SU-DHL-6 (cell line): ENCODE measurements at regions not wholly inside any gene's neighbourhood (a gene's known extent, or its start where the extent isn't known, plus 50 kb on each side); places are given as distances from the start of the nearest gene placed in this dataset.

ENCODE experiments used
- H2AFZ ChIP-seq: fragments of 200-600 bp; sonication (generic); 2 replicates; pipeline ENCODE4 v1.6.1; 2014; ENCODE audit warnings: low read depth, mild to moderate bottlenecking, moderate library complexity, mixed read lengths, antibody characterized with exemption, low read length; ENCODE audit not compliant: severe bottlenecking
- H3F3A ChIP-seq: fragments of 200-600 bp; shearing (Covaris generic); 2 replicates; pipeline ENCODE4 v1.6.0; 2016; ENCODE audit warnings: antibody characterized with exemption, mild to moderate bottlenecking; ENCODE audit not compliant: insufficient read depth
- H3K27ac ChIP-seq: fragments of 200-600 bp; sonication (generic); 2 replicates; pipeline ENCODE4 v1.5.1; 2016; ENCODE audit warnings: low read depth, mild to moderate bottlenecking, low read length, moderate library complexity, mixed read lengths
- H3K27me3 ChIP-seq: fragments of 200-600 bp; sonication (generic), shearing (Covaris generic); 2 replicates; pipeline ENCODE4 v1.6.0; 2014; ENCODE audit warnings: mild to moderate bottlenecking, low read length
- H3K36me3 ChIP-seq: fragments of 200-600 bp; sonication (generic); 2 replicates; pipeline ENCODE4 v1.6.1; 2014; ENCODE audit warnings: mild to moderate bottlenecking, low read length, mixed read lengths
- H3K4me2 ChIP-seq: fragments of 300-600, 200-600 bp; shearing (Covaris generic), sonication (generic); 2 replicates; pipeline ENCODE4 v1.6.0; 2014; ENCODE audit warnings: low read length, low read depth, mild to moderate bottlenecking; ENCODE audit not compliant: poor library complexity, severe bottlenecking
- H3K4me3 ChIP-seq: fragments of 200-600 bp; sonication (generic); 2 replicates; pipeline ENCODE4 v1.5.1; 2014; ENCODE audit warnings: antibody characterized with exemption, low read length, mild to moderate bottlenecking, mixed read lengths; ENCODE audit not compliant: insufficient read depth, poor library complexity, severe bottlenecking
- H3K79me2 ChIP-seq: fragments of 200-600 bp; sonication (generic); 2 replicates; pipeline ENCODE4 v1.6.1; 2014; ENCODE audit warnings: mild to moderate bottlenecking, low read length, moderate library complexity; ENCODE audit not compliant: insufficient read depth
- H3K9ac ChIP-seq: fragments of 200-600 bp; sonication (generic); 2 replicates; pipeline ENCODE4 v1.7.0; 2014; ENCODE audit warnings: mild to moderate bottlenecking, low read length
- H3K9me2 ChIP-seq: fragments of 200-600 bp; sonication (generic); replicated peaks from 2 replicates; pipeline ENCODE4 v1.6.1; 2014; ENCODE audit warnings: low read length; ENCODE audit not compliant: insufficient read depth
- H3K9me3 ChIP-seq: fragments of 200-600 bp; sonication (generic); 2 replicates; pipeline ENCODE4 v1.6.1; 2014; ENCODE audit warnings: low read length, mixed read lengths; ENCODE audit not compliant: insufficient read depth
- H4K20me1 ChIP-seq: fragments of 200-600 bp; sonication (generic); 2 replicates; pipeline ENCODE4 v1.6.1; 2014; ENCODE audit warnings: low read depth, mild to moderate bottlenecking, antibody characterized with exemption, low read length, moderate library complexity, mixed read lengths
- CTCF ChIP-seq: fragments of 200-600 bp; sonication (generic); IDR thresholded peaks from one replicate; pipeline ENCODE4 v1.5.1; 2017; ENCODE audit warnings: antibody characterized with exemption, mild to moderate bottlenecking, low read length, moderate library complexity; ENCODE audit not compliant: insufficient read depth, poor library complexity, severe bottlenecking
- EZH2phosphoT487 ChIP-seq: fragments of 200-600 bp; sonication (generic), shearing (Covaris generic); conservative IDR thresholded peaks from 2 replicates; pipeline ENCODE4 v1.6.1; 2018; ENCODE audit warnings: mild to moderate bottlenecking, antibody characterized with exemption, low read length, moderate library complexity, mixed read lengths

DNA sequence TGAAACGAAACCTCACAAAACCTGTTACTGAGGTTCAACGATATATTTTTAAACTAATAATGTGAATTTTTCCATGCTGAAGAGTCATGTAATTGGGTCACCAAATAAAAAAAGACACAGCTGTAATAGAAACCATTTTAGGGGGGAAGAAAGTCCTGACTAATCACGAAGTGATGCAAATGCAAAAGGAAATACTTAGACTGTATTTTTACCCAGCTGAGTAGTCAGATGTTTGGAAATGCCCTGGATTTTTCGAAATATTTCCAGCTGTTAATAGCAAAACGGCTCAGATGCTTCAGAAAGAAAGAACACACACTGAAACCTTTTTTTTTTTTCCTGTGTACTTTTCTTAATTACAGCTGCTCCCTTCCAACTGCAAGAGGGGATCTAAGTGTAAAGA, 210.3 kb downstream of the SETD4 start:
- no peaks in the 10 kb centered on the region for H3K27me3 ChIP-seq
- no peaks in the 10 kb centered on the region for H3K79me2 ChIP-seq
- no peak overlapping the region for H3K4me2 ChIP-seq
- H2AFZ ChIP-seq, result no peak overlapping the region
- no peak overlapping the region for H3K4me3 ChIP-seq
- no peak for TF ChIP-seq EZH2phosphoT487
- TF ChIP-seq CTCF, result no peak
- no peaks in the 10 kb centered on the region for H3F3A ChIP-seq
- no peaks in the 10 kb centered on the region for H3K36me3 ChIP-seq
- H4K20me1 ChIP-seq, result no peaks in the 10 kb centered on the region
- no peak overlapping the region for H3K9ac ChIP-seq
- H3K27ac ChIP-seq, result no peak overlapping the region
- no peaks in the 10 kb centered on the region for H3K9me3 ChIP-seq
- H3K9me2 ChIP-seq, result no peaks in the 10 kb centered on the region

- TF ChIP-seq CTCF (no peak), EZH2phosphoT487 (no peak)
- Histone ChIP-seq H3K79me2 (no peaks in the 10 kb centered on the region), H3K27me3 (no peaks in the 10 kb centered on the region), H2AFZ (no peak overlapping the region), H3K36me3 (no peaks in the 10 kb centered on the region), H3F3A (no peaks in the 10 kb centered on the region), H3K9me2 (no peaks in the 10 kb centered on the region), H3K9ac (no peak overlapping the region), H3K27ac (no peak overlapping the region), H3K4me3 (no peak overlapping the region), H3K4me2 (no peak overlapping the region), H4K20me1 (no peaks in the 10 kb centered on the region), H3K9me3 (no peaks in the 10 kb centered on the region)
Observed at GRCh38 chr21:35849144-35849543, 211.2 kb downstream of the SETD4 start.

DNA sequence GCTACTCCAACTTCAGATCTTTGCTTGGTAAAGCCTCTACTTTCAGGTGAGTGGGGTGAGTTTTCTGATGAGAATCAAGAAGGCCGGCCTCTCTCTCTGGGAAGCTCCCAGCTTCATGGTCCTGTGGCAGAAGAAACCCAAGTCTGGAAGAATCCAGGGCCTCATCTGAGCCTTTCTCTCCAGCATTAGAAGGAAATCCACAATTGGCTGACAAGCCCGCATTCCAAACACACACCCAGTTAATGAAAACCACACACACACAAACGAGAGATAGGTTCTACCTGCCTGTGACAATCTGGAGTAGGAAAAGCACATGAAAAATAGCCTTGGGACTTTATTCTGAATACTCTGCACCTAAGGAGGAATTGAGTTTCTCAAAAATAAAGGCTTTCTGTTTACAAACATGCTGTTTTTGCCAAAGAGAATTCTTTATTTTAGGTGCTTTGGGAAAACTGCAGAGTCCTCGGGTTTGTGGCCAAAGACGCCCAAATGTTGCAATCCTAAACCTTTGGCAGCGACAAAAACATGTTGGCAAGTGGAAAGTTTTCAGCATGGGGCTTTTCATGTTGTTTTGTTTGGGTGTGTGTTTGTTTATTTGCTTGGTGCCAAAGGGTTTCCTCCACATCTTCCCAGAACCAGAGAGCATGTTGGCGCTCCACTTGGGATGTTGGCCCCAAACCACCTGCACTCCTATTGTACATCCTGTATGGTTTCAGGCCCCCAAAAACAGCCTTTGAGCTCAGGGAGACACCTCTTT, 216.2 kb downstream of the SETD4 start:
- no peaks in the 10 kb centered on the region for H4K20me1 ChIP-seq
- no peaks in the 10 kb centered on the region for H3K79me2 ChIP-seq
- no peak overlapping the region for H2AFZ ChIP-seq
- no peak overlapping the region for H3K4me3 ChIP-seq
- H3K27me3 ChIP-seq, result no peaks in the 10 kb centered on the region; the same call in 1 of the 2 replicates
- TF ChIP-seq CTCF (no peak), EZH2phosphoT487 (no peak)
- H3F3A ChIP-seq, result no peaks in the 10 kb centered on the region
- no peak overlapping the region for H3K27ac ChIP-seq
- H3K9me3 ChIP-seq, result no peaks in the 10 kb centered on the region
- no peaks in the 10 kb centered on the region for H3K36me3 ChIP-seq
- H3K9me2 ChIP-seq, result no peaks in the 10 kb centered on the region
- no peak overlapping the region for H3K4me2 ChIP-seq
- no peak overlapping the region for H3K9ac ChIP-seq
